ENCODE measurements at regions not wholly inside any gene's neighbourhood (a gene's known extent, or its start where the extent isn't known, plus 50 kb on each side); places are given as distances from the start of the nearest gene placed in this dataset.

DNA sequence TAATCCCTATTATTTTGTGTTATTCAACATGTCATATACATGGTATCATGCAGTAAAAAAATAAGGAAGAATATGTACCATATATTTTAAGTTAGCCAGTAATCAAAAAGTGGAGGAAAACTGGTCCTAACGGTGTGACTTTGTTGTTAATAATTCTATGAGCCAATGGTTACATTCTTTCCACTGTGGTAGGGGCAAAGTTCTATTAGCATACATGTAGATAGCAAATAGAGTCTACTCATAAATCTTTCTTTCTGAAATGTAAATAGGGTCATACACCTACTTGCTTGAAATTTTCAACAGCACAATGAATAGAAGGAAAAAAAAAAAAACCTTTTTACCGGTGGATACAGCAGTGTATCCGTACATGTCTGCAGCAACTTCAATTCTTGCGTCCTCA, 364.8 kb downstream of the RAB38 start:
- TF ChIP-seq, protein P1, sequence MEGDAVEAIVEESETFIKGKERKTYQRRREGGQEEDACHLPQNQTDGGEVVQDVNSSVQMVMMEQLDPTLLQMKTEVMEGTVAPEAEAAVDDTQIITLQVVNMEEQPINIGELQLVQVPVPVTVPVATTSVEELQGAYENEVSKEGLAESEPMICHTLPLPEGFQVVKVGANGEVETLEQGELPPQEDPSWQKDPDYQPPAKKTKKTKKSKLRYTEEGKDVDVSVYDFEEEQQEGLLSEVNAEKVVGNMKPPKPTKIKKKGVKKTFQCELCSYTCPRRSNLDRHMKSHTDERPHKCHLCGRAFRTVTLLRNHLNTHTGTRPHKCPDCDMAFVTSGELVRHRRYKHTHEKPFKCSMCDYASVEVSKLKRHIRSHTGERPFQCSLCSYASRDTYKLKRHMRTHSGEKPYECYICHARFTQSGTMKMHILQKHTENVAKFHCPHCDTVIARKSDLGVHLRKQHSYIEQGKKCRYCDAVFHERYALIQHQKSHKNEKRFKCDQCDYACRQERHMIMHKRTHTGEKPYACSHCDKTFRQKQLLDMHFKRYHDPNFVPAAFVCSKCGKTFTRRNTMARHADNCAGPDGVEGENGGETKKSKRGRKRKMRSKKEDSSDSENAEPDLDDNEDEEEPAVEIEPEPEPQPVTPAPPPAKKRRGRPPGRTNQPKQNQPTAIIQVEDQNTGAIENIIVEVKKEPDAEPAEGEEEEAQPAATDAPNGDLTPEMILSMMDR (IDR thresholded peaks at IDR 0.05), result no peak
- no peak for TF ChIP-seq POLR2A (IDR thresholded peaks at IDR 0.05)

All from heart left ventricle (tissue), 13 donors.